RCC 7860 (cell line): ENCODE measurements at regions not wholly inside any gene's neighbourhood (a gene's known extent, or its start where the extent isn't known, plus 50 kb on each side); places are given as distances from the start of the nearest gene placed in this dataset.

Source experiments
- DNase-seq: peaks from one replicate; pipeline ENCODE4 v3.0.0-alpha.2; 2015; ENCODE audit warnings: low spot score
- FAIRE-seq: peaks from 2 replicates; lab custom pipeline; 2012; peaks lifted over from hg19 to GRCh38; lab: Jason Lieb, UNC

DNA sequence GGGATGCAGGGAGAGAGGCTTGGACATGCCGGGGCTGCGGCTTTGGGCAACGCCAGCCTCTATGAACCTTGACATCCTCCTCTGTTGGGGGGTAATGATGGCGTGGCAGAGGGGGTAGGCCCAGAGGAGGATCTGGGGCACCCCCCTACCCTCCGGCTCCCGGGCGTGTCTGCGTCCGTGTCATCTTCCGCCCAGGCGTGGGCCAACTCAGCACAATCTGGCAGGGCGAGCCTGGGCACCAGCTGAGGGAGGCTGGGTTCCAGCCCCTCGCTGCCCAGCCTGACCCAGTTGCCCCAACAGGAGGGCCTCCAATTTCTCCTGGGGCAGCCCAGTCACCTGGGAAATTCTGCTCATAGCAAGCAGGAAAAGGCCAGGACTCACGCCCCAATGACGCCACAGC is 62.9 kb upstream of the IL17B start:
- DNase-seq (no peak), FAIRE-seq (no peak)

DNA sequence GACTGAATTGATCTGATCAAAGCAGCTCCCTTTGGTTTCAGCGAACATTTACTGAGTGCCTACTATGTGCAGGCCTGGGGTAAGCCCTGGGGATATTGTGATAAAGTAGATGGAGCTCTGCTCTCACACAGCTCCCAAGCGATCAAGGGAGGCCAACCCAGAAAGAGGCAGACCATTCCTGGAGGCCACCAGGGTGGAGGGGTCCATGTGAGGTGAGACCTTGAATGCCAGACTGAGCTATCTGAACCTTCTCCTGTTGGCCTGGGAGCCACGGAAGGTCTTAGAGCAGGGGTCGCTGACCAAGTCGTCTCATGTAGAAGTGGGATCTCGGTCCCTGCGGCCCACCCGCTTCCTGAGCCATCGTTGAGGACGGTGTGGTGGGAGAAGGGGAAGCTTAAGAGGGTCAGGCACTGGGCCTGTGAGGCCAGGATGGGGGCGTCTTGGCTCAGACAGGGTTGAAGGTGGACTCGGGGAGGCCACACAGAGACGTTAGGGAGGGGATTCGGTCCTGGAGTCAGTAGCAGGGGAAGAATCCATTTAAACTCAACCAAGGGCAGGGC is 62.2 kb upstream of the IL17B start:
- no peak for FAIRE-seq
- no peak for DNase-seq

DNA sequence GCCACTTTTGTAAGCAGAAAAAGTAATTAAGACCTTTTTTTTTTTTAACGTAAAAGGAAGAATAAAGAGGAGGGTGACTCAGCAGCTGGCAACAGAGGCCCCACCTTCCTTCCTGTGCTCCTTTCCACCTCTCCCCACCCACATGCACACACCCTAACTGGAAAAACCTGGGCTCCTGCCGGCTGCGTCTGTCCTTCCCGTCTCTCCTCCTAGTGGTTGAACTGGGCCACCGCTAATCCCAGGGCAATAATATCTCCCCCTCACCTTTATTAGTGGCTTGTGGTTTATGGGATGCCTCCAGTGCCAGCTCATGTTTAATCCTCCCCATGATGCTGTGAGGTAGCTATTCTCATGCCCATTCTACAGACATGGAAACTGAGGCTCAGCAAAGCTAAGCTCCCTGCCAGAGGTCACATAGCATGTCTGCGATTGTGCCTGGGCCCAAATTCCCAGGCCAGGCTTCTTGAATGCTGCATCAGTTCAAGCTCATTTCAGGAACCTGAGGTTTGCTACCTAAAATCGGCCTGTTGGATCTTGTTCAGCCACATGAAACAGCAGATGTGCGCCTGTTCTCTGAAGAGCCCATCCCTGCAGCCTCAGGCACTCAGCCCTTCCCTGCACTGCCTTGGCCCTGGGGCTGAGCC is 60.9 kb upstream of the IL17B start:
- peak; percentile 93 for DNase-seq
- peak; percentile 86 for FAIRE-seq

DNA sequence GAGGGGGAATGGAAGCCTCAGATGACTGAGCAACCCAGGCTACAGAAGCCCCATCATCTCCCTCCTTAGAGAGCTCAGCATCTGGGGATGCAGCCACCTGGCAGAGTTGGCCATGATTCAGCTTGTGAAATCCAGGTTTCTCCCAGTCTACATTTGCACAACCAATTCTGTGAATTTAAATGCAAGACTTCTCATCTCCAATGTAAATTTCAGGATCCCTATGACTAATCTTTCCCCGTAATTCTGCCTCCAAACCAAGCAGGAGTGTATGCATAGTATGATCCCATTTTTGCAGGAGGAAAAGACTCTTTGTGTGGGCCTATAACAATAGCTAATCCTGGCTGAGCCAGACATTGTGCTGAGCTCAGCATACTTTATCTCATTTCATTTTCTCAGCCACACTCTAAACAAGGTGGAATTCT is 59.6 kb upstream of the IL17B start:
- DNase-seq (no peak), FAIRE-seq (no peak)

DNA sequence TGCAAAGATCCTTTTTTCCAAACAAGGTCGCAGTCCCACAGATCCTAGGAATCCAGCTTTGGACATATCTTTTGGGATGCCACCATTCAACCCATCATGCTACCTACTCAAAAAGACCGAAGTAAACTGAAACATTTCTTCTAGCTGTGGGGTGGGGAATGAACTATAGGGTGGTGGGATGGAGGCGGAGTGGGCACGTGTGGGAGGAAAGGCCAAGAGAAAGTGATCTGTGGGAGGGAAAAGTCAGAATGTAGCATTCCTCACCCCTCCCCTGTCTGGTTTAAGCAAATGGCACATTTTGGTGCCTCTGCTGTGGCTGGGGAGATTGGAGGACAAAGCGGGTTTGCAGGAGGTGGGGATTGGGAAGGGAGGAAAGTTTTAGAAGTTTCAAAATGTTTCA is 59.2 kb upstream of the IL17B start:
- no peak for DNase-seq
- no peak for FAIRE-seq

DNA sequence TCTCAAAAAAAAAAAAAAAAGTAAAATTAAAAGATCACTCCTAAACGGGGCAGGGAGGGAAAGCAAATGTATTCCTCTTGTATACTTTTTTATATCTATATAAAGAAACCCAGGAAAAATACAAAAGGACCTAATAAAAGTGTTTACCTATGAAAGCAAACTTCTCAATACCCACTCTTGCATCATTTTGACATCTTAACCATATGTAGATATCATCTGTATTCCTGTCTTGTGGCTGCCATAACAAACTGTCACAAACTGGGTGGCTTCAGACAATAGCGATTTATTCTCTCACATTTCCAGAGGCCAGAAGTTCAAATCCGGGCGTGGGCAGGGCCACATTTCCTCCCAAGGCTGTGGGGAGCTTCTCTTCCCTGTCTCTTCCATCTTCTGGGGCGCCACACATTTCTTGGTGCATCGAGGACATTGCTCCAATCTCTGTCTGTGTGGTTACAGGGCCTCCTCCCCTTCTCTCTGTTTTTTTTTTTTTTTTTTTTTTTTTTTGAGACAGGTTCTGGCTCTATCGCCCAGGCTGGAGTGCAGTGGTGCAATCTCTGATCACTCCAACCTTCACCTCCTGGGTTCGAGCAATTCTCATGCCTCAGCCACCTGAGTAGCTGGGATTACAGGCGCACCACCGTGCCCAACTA is 58.4 kb upstream of the IL17B start:
- DNase-seq (no peak), FAIRE-seq (no peak)

DNA sequence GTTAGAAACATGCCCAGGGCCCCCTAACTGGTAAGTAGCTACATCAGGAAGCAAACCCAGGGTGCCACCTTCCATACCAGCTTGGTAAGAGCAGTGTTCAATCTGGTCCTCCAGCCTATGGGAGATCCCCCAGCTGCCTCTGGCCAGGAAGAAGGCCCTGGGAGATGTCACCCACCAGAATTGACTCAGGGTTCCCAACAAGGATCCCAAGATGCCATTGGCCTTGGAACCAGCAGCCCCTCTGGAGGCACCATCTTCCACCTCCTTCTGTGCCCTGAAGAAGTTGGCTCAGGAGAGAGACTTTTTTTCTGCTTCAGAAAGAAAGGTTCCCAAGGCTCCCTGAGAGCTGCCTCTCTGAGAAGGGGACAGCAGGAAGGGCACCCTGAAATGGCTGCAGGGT is 56.6 kb upstream of the IL17B start:
- no peak for FAIRE-seq

DNA sequence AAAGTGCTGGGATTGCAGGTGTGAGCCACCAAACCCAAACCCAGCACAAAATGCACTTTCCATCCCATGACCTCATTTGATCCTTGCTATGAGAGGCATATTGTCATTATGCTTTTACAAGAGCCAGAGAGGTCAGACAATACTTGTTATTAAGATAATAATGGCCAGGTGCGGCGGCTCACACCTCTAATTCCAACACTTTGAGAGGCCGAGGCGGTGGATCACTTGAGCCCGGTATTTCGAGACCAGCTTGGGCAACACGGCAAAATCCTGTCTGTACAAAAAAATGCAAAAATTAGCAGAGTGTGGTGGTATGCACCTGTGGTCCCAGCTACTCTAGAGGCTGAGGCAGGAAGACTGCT is 55.9 kb upstream of the IL17B start:
- DNase-seq (no peak), FAIRE-seq (no peak)

More for the DNA sequence above, 56.6 kb upstream of the IL17B start:
- no peak for DNase-seq

DNA sequence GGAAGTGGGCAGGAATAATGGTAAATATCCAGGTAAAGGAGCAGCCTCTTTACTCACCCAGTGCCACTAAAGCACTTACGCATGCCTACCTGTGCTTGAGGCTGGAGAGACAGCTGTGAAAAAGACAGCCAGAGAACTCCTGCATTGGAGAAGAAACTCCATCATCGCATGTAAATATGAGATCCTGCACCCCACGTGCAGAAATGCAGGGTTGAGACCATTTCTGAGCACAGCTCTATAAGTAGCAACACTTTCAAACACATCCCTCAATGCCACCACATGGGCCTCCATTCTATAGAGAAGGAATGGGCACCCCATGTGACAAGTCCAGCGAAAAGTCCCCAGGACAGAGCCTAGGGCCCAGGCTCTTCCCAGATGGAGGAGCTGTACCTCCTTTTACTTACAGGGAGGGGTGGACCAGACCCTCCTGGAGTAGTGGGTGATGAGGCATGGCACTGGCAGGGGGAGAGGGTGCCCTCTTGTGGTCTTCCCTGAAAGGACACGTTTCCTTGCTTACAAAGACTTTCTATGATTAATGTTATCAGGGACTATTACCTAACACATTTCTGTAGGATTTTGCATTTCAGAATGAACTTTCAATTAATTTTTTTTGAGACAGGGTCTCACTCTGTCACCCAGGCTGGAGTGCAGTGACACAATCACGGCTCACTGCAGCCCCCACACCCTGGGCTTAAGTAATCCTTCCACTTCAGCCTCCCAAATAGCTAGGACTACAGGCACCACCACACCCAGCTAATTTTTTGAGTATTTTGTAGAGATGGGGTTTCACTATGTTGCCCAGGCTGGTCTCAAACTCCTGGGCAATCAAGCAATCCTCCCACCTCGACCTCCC is 55.3 kb upstream of the IL17B start:
- no peak for DNase-seq
- no peak for FAIRE-seq

DNA sequence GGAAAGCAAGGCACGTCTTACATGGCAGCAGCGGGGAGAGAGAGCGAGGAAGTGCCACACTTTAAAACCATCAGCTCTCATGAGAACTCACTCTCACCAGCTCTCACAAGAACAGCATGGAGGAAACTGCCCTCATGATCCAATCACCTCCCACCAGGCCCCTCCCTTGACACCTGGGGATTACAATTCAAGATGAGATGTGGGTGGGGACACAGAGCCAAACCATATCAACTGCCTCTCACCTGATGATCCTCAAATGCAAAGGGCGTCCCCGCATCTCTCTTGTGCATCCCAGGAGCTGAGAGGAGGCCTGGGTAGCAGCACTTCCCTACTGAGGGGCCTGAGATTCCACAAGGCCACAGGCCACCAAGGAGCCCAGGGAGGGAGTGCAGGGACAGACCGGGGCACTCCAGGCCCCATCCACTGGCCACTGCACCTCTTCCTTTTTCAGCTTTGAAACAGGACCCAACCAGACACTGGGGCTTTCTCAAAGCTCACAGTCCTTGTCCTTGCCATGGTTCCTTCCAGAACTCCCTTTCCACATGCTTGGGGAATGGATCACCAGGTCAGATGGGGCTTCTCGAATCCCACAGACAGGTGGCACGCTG is 54.5 kb upstream of the IL17B start:
- no peak for FAIRE-seq
- DNase-seq: no peak

DNA sequence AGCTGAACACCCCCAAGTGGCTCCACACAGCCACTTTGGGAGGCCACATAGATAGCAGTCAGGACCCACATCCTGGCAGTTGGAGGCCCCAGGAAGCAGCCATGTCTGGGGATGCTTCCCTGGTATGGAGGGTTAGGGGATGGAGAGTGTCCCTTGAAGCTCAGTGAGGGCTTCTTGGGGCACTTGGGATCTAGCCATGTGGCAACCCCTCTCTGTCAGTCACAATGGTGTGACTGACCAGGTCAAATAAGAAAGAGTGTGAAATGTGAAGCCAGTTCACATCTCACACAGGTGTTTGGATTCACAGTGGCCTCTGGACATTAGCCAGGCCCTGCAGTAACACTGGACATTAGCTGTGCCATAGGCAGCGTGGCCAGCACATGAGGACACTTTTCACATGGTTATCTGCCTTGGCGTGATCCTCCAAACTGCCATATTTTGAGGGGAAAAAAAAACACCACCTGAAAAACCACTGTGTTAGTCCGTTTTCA is 53.9 kb upstream of the IL17B start:
- FAIRE-seq (no peak), DNase-seq (no peak)

DNA sequence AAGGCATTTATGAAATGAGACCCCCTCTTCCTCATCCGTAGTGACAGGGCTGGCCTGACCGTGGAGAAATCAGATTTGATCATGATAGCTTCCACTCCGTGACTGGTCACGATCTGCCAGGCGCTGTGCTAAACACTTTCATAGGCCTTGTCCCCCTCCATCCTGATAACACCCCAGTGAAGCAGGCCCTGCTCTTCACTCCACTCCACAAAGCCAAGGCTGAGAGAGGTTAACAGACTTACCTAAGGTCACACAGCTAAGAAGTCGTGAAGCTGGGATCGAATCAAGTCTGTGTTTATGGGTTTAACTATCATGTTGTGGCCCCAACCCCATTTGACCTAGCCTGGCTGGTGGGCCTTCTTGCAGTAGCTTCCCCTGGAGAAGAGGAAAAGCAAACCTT is 53.3 kb upstream of the IL17B start:
- FAIRE-seq (no peak), DNase-seq (no peak)

DNA sequence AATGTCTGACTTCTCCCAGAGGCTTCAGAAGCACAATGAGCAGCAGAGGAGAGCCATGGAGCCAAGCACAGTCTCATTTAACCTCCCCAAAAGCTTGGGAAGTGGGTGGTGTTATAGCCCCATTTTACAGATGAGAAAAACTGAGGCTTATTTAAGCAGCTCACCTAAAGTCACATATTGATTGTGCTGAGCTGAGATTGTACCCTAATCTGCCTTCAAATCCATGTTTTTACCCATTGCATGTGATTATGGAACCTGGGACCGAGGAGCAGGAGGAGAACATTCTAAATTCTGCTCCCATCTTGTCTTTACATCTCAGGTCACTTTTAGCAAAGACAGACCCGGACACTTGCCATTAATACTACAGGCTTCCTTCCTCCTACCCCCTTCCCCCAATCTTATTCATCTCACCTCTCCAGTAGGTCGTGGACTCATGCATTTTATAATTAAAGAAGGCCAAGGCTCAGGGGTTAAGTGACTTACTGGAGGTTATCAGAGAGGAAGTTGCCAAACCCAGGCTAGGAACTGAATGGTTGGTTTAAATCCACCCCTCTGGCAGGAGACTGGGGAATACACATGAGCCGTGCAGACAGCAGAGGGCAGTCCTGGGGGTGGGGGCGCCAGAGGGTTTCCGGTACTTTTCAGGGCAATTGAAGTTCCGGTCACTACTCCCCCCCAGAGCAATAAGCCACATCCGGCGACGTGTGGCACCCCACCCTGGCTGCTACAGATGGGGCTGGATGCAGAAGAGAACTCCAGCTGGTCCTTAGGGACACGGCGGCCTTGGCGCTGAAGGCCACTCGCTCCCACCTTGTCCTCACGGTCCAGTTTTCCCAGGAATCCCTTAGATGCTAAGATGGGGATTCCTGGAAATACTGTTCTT is 51.0 kb upstream of the IL17B start:
- no peak for DNase-seq

More for the DNA sequence above, 51.0 kb upstream of the IL17B start:
- no peak for FAIRE-seq
